IMR-90 (cell line): ENCODE measurements at regions not wholly inside any gene's neighbourhood (a gene's known extent, or its start where the extent isn't known, plus 50 kb on each side); places are given as distances from the start of the nearest gene placed in this dataset.

Source experiments
- BHLHE40 ChIP-seq: fragments of 150-350 bp; IDR thresholded peaks from 2 replicates; pipeline ENCODE4 v1.6.1; 2016; ENCODE audit warnings: mild to moderate bottlenecking, low read depth, low read length
- CEBPB ChIP-seq: IDR thresholded peaks from 2 replicates; pipeline ENCODE4 v1.6.1; 2012; ENCODE audit warnings: low read depth, low read length, improper control_type of control experiment
- CTCF ChIP-seq: conservative IDR thresholded peaks from 2 replicates; pipeline ENCODE4 v1.5.1; 2012; ENCODE audit warnings: mild to moderate bottlenecking, low read depth, low read length, improper control_type of control experiment
- FOS ChIP-seq: fragments of 150-350 bp; IDR thresholded peaks from 2 replicates; pipeline ENCODE4 v1.6.1; 2016; ENCODE audit warnings: low read depth, low read length
- MXI1 ChIP-seq: IDR thresholded peaks from 2 replicates; pipeline ENCODE4 v1.6.1; 2012; ENCODE audit warnings: low read depth, mild to moderate bottlenecking, low read length, moderate library complexity, borderline replicate concordance
- POLR2A ChIP-seq: IDR thresholded peaks from 2 replicates; pipeline ENCODE4 v1.6.1; 2012; ENCODE audit warnings: mild to moderate bottlenecking, low read depth, low read length
- RFX5 ChIP-seq: IDR thresholded peaks from 2 replicates; pipeline ENCODE4 v1.8.0; 2012; ENCODE audit warnings: low read depth, mild to moderate bottlenecking, low read length, moderate library complexity

DNA sequence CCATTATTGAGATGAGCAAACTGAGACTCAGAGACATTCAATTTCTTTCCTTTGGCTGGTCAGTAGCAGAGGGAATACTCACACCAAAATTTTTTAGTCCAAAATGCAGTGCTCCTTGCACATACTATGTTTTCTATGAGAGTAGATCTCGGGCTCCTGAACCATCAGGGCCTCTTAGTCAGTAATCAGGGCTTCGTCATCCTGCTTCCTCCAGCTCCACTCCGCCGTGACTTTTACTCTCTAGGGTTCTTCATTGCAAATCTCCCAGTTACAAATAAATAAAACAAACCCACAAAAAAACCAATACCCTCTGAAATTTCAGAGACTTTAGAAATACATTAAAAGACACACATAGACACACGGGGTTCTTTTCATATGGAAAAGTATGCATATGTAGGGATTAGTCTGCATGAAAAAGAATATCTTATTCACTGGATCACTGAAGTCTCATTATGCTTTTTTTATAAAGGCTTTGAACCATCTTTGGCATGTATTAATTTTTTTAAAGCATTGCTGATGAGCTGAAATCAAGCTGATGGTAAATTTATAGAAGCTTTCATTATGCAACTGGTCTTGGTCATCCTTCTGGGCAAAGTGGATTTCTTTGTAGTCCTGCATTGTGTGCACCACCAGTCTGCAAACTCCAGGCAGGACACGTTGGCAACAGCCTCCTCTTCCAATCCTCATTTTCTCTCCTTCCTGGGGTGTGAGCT is 235.0 kb downstream of the ICOS start:
- no peak for TF ChIP-seq CTCF
- no peak for TF ChIP-seq RFX5
- no peak for TF ChIP-seq MXI1
- no peak for TF ChIP-seq BHLHE40
- no peak for TF ChIP-seq FOS
- TF ChIP-seq POLR2A = no peak
- TF ChIP-seq CEBPB = no peak
